ENCODE measurements at regions not wholly inside any gene's neighbourhood (a gene's known extent, or its start where the extent isn't known, plus 50 kb on each side); places are given as distances from the start of the nearest gene placed in this dataset.

- no peak for DNase-seq (ENCODE audit: low read depth in 2 of 3, low spot score in 2 of 3)
Observed at GRCh38 chr16:5386989-5387388, 289.4 kb upstream of the EEF2KMT start.

- DNase-seq (ENCODE audit: low read depth in 2 of 3, low spot score in 2 of 3), result no peak
Observed at GRCh38 chr16:5385811-5386210, 288.2 kb upstream of the EEF2KMT start.

GRCh38 chr16:5385115-5385514 is 287.5 kb upstream of the EEF2KMT start:
- DNase-seq (ENCODE audit: low read depth in 2 of 3, low spot score in 2 of 3), result no peak

- no peak for DNase-seq (ENCODE audit: low read depth in 2 of 3, low spot score in 2 of 3)
Observed at GRCh38 chr16:5383737-5384136, 286.1 kb upstream of the EEF2KMT start.

GRCh38 chr16:5382484-5382883 is 284.9 kb upstream of the EEF2KMT start:
- DNase-seq (ENCODE audit: low read depth in 2 of 3, low spot score in 2 of 3), result no peak

- no peak for DNase-seq (ENCODE audit: low read depth in 2 of 3, low spot score in 2 of 3)
Observed at GRCh38 chr16:5381481-5381880, 283.9 kb upstream of the EEF2KMT start.

- DNase-seq (ENCODE audit: low read depth in 2 of 3, low spot score in 2 of 3), result no peak
Observed at GRCh38 chr16:5379954-5380353, 282.4 kb upstream of the EEF2KMT start.

- DNase-seq (ENCODE audit: low read depth in 2 of 3, low spot score in 2 of 3), result no peak
Observed at GRCh38 chr16:5378531-5378930, 280.9 kb upstream of the EEF2KMT start.

GRCh38 chr16:5377280-5377898 is 279.8 kb upstream of the EEF2KMT start:
- DNase-seq (ENCODE audit: low read depth in 2 of 3, low spot score in 2 of 3), result no peak

- DNase-seq (ENCODE audit: low read depth in 2 of 3, low spot score in 2 of 3), result no peak
Observed at GRCh38 chr16:5374184-5374583, 276.6 kb upstream of the EEF2KMT start.

GRCh38 chr16:5367951-5368350 is 270.4 kb upstream of the EEF2KMT start:
- DNase-seq (ENCODE audit: low read depth in 2 of 3, low spot score in 2 of 3), result no peak

GRCh38 chr16:5366126-5366525 is 268.5 kb upstream of the EEF2KMT start:
- no peak for DNase-seq (ENCODE audit: low read depth in 2 of 3, low spot score in 2 of 3)

GRCh38 chr16:5364186-5364585 is 266.6 kb upstream of the EEF2KMT start:
- DNase-seq (ENCODE audit: low read depth in 2 of 3, low spot score in 2 of 3), result no peak

- DNase-seq (ENCODE audit: low read depth in 2 of 3, low spot score in 2 of 3), result no peak
Observed at GRCh38 chr16:5361322-5361721, 263.7 kb upstream of the EEF2KMT start.

GRCh38 chr16:5354645-5355044 is 257.1 kb upstream of the EEF2KMT start:
- no peak for DNase-seq (ENCODE audit: low read depth in 2 of 3, low spot score in 2 of 3)

- DNase-seq (ENCODE audit: low read depth in 2 of 3, low spot score in 2 of 3), result no peak
Observed at GRCh38 chr16:5349670-5350517, 252.3 kb upstream of the EEF2KMT start.

- DNase-seq (ENCODE audit: low read depth in 2 of 3, low spot score in 2 of 3), result no peak
Observed at GRCh38 chr16:5349101-5349500, 251.5 kb upstream of the EEF2KMT start.

GRCh38 chr16:5347561-5347960 is 250.0 kb upstream of the EEF2KMT start:
- no peak for DNase-seq (ENCODE audit: low read depth in 2 of 3, low spot score in 2 of 3)

GRCh38 chr16:5336941-5337340 is 239.3 kb upstream of the EEF2KMT start:
- no peak for DNase-seq (ENCODE audit: low read depth in 2 of 3, low spot score in 2 of 3)

- DNase-seq (ENCODE audit: low read depth in 2 of 3, low spot score in 2 of 3), result no peak
Observed at GRCh38 chr16:5333991-5334390, 236.4 kb upstream of the EEF2KMT start.

GRCh38 chr16:5333126-5333525 is 235.5 kb upstream of the EEF2KMT start:
- DNase-seq (ENCODE audit: low read depth in 2 of 3, low spot score in 2 of 3), result no peak

GRCh38 chr16:5330058-5330457 is 232.5 kb upstream of the EEF2KMT start:
- no peak for DNase-seq (ENCODE audit: low read depth in 2 of 3, low spot score in 2 of 3)
